Left renal cortex interstitium (tissue), 4 donors: ENCODE measurements at regions not wholly inside any gene's neighbourhood (a gene's known extent, or its start where the extent isn't known, plus 50 kb on each side); places are given as distances from the start of the nearest gene placed in this dataset.

Source experiments
- DNase-seq, 4 donors: peaks; one replicate each; pipeline ENCODE4 v3.0.0-alpha.2; 2013; ENCODE audit warnings: low read depth in 4 of 4, low spot score in 2 of 4, missing footprints in 1 of 4

DNA sequence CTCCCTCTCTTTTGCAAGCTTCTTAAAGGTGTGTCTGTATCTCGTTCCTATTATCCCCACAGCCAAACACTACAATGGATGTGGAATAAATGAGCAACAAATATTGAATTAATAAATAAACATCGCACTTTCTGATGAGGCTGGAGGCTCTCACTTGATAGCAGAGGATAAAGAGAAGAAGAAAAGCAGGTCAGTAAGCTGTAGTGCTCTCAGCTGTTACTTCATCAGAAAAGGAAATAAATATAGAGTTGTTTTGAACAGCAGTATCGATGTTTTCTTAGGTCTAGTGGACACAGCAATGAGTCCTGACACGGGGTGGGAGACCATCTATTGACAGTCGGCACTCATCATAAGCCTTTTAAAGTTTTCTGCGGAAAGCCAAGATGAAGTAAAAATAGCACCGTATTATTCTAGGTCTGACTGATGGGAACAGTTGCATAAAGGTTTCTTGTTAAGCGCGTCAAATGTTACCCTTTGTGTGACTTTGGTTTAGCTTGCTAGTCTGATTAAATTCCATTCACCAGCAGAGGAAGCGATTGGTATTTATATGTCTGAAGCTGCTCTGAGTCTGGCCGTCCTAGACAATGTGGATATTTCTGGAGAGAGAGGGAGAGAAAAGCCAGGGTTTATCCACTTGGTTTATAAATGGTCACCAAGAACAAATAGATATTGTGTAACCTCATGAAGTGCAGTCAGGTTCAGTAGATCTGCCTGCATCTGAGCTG lies 646.1 kb downstream of the CDH11 start:
- no peak for DNase-seq

DNA sequence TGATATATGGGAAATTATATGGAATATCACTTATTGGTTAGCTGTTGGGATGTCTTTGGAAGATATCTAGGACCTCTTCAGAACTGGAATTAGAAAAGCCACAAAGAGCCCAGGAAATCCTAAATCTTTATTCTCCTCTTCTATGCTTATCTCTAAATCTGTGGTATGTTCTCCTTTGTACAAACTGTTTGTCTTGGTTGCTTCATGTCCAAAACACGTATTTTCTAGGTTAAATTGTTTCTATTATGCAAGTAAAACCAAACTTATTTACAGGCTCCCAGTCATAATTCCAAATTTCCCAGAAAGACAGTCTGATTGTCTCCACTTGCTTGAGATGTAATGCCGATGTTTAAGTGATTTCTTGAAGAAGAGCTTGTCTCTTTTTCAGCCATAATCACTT lies 650.9 kb downstream of the CDH11 start:
- no peak for DNase-seq

DNA sequence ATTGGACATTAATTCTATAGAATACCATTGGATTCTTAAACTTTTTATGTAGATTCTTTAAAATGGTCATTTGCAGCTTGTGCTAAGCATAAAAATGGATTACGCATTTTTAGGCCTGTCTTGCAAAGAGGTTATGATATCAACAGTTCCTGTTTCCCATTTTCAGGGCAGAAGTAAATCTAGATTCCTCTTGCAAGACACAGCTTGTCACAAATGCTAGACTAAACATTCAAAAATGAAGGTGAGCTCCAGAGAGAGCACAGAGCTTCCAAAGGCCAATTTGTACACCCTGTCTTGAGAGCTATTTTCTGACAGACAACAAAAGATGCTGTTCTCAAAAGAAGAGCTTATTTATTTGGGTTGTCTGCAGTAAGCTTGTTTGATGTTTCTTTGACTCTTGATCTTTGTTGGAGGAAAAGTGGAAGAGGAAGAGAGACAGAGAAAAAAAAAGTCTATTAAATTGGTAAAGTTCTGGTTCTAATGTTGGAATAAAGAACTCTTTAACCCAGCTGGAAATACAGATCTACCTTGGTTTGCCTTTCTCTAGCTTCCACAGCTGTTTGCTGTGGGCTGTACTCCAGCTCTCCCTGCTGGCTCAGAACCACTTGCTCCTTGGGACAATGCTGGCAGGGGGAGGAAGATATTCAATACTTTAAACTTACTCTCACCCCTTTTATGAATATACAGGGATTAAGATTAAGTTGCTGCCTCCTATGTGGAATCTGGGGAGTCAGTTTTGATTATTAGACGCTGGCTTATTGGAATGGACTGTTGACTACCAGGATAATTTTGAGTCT lies 651.8 kb downstream of the CDH11 start:
- DNase-seq: no peak

DNA sequence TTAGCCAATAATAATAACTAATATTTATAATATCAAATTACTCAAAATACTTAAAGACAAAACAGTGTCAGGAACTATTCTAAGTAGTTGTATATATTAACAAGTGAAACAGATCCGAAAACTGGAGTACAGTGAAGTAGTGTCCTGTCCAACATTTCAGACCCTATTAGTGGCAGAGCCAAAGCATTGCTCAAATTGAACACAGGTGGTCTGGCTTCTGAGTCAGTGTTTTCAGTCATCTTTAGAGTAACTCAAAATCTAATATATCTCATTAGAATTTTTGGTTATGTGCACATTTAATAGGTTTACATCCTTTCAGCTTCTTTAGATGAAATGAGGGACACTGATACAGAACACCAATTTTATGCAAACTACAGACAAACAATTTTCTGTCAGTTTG lies 652.5 kb downstream of the CDH11 start:
- no peak for DNase-seq

DNA sequence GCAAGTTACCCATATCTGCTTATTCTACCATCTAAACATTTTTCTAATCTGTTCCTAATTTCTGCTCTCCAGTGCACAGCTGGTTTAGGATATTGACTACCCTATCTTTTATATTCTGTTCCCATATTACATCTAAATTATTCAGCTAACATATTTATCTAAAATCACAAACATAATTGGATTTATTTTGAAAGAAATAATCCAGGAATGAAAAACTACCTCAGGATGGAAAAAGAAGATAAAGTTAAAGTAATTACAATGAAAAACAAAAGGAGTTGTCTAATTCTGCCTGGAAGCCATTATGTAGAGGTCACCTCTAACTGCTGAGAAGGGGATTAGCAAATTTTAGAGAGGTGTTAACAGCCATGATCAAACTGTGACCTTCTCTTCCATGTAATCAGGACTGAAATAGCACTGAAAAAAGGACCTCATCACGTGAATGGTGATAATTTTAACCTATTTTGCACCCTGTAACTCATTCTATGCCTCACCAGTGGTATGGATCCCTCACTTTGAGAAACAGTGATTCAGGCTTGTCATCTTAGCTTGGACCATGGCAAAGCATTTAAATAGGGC lies 653.3 kb downstream of the CDH11 start:
- DNase-seq: no peak

DNA sequence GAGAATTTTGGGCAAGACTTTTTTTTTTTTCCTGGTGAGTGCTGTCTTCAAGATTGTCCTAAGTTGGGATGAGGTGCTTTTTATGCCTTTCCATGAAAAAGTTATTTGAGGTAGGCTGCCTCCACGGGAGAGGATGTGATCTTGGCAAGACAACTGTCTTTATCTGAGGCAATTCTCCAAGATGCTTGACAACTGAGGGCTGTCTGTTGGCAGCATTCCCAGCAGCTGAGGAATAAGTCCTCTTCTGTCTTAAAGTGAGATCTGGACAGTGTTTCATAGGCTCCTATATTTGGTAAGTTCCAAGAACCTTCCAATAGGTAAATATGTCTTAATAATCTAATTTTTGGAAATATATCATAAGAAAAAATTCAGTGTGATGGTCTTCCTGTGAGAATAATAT lies 662.0 kb downstream of the CDH11 start:
- no peak for DNase-seq

DNA sequence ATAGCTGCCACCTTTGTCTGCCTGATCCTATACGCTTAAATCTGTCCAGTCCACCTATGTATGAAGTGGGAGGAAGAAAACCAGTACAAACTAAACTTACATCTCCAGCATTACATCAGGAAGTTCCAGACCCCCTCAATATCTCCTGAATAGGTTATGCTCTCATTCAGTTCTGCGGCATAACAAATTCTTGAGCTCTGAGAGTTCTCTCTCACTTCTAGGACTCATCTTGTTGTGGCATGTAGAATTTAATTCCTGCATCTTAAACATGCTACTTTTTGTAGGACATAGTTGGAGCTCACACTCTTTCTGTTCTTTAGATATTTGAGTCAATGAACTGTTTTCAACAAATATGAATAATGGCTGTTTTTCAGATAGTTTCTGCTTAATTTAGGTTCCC lies 662.5 kb downstream of the CDH11 start:
- no peak for DNase-seq

DNA sequence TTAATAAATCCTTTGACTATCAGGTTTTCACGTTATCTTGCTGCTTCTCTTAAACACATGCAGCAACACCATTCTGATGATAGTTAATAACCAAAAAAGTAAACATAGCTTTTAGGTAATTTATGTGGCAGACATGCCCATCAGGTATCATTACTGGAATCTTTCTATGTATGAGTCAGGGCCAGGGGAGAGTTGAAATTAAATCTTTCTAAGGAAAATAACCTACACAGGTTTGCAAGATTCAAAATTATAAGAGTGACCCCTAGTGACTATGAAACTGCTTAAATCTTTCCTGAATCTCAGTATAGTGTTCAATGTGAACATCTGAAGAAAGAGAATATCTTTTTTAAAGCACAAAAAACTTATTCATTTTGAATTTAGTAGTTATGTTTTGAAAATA lies 666.6 kb downstream of the CDH11 start:
- no peak for DNase-seq

DNA sequence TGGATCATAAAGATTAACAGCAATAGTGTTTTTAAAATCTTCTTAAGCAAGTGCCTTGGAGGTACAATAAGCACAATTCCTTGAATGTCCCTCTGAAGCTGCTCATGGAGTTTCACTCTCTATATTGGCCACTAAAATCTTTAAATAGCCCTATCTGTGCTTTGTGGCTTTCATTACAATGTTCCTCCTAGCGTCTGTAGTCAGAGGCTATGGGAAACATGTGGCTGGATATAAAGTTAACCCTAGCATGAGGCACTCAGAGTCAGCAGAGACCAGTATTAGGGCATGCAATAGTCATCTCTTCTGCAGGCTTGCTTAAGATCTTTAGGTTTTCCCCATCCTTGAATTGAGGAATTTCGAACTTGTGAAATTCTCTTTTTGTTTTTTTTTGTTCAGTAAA lies 668.2 kb downstream of the CDH11 start:
- no peak for DNase-seq

DNA sequence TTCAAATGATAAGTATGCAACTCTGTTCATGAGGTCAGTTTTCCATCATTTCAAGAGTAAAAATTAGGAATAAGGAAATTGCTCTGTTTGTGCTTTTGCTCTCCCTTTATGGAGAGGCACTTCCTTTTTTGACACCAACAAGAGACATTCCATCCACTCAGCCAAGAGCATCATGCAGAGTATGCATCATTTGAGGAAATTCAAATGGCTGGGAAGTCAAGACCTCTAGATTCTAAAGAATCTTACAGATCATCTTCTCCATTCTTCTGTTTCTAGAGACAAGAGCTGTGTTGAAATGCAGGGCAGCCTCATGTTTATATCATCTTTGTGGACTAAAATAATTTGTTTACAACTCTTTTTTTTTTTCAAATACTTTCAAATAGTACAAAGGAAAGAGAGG lies 669.4 kb downstream of the CDH11 start:
- no peak for DNase-seq

DNA sequence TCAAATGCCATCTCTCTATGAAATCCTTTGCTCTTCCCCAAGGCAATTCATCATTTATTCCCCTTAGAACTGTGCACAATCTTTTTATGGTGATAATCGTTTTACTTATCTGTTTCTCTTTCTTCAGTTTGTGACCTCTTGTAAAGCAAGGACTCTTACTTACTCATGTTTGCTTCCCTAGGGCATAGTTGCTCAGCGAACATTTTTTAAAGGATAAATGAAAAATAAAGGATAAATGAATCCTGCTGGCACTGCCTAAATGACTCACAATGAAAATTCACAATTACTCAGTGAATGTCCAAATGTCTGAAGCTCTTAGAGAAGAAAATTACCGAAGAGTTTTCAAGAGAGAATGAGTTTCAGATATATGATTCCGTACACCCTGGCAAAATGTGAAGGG lies 671.7 kb downstream of the CDH11 start:
- DNase-seq: no peak

DNA sequence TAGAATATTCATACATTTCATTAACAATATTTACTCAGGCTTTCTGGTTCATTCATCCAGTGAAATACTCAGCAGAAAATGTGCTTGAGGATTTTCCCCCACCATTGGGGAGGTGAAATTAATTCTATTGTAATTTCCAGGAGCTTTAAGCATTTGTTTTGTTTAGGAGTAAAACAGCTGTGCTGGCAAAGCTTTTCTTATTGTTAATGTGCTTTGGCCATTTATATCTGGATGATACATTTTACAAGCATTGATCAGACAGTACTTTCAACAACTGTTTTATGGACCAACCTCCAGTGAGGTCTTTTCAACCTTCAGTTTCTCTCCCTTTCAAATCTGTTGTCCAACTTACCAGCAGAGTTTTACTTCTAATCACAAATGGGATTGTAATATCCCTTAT lies 672.4 kb downstream of the CDH11 start:
- no peak for DNase-seq

DNA sequence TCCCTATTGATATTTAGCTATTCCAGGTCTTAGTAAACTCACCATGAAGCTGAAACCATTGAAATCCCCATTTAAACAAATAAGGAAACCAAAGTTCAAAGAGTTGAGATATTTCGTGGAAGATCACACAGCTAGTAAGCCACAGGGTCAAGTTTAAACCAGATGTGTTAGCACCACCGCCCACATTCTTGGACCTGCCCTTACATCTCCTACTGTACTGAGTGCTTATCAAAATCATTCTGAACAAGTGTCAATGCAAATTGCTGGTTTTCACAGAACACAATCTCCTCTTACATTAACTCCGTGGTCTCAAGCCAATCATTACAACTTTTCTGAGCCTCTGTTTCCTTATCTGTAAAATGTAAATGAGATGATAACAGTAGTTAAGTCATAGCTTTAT lies 676.2 kb downstream of the CDH11 start:
- no peak for DNase-seq

DNA sequence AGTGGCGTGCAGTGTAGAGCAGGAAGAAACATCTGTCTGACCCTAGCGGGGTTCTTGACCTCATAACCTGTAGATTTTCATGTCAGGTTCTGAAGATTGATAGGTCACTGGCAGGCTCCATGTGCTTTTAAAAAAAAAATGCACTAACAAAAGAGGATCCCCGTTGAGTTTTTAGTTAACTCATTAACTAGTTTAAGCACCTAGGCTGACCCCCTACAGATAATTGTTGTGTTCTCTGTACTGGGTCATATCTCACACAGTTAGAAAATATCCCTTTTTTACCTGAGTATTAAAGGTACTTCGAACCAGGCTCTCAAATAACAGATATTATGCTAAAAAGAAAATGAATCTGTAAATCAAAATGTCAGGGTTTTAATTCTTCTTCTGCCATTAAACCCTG lies 676.6 kb downstream of the CDH11 start:
- no peak for DNase-seq

DNA sequence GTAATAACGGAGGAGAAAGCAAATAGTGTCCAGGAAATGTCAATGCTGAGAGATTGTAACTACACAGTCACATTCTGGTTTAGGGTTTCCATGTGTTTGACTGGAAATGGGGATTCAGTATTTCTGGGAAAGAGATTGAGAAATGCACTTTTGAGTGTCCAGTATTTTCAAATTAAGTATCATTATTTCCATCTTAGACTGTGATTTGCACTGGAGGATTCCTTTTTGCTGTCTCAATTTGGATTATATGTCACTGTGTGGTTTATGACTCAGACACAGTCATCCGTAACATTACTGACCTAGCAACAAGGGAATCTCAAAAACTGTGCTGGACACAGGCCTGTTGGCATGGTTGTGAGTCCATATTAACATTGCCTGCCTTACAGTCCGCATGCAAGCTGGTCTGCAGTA lies 681.4 kb downstream of the CDH11 start:
- peak in 1 of 4 donors; percentile 17 for DNase-seq

DNA sequence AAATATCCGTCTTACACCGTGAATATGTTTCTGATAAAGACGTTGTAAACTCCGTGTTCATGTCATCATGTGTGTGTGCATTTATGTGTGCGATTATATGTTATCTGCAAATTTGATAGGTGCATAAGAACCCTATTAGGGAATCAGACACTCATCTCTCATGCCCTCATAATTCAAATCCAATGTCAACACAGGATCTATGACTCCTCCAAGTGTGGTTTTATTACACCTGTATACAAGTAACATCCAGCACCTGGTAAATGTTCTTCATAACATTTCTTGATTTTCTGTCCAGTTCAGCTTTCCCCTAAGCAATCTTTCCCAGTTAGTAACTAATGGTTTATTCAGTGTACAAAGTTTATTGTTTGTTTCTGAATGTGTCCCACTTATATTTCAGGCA lies 681.9 kb downstream of the CDH11 start:
- DNase-seq: no peak

DNA sequence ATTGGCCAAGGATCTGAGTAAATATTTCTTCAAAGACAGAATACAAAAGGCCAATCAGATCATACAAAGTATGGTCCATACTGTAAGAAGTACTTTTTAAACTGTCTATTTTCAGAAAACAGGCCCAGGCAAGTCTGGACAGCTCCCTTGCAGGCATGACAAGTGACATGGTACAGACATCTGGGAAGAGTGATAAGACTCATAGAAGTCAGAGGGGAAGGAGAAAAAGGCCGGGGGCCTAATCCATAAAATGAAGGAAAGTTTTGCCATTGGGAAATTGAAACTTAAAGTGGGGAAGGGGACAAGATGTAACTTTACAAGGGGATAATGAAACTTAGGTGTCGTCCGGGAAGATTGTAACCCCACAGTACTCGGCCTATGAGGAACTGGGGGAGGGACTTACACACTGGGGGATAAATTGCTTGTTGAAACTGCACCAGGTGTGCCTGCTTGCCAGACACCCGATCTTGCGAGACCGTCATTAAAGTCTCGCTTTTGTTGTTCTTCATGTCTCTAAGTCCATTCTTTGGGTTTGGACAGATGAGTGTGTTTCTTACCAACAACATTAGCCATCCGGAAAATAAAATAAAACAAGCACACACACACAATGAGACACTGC lies 684.0 kb downstream of the CDH11 start:
- DNase-seq: no peak

DNA sequence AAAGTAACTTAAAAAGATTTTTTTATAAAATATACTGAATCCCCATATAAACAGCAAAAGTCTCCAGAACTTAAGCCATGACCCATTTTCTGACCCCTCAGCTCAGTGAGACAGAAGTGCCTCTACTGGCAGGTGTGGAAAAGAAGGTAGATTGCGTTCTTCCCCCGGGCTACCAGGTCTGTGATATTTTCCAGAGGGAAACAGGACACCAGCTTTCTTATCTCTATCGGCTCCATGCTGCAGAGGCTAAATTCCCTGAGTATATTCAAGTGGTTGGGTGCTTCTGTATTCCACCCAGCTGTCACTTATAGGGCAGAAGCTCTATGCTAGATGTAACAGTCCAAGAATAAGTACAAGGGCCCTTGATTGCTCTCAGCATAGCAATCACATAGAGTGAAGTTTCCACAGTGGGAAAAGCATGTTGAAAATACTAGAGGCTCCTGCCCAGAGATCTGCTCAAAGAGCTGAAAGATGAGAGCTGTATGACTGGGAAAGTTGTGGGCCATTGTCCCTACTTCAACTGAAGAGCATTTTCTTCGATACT lies 687.3 kb downstream of the CDH11 start:
- no peak for DNase-seq

DNA sequence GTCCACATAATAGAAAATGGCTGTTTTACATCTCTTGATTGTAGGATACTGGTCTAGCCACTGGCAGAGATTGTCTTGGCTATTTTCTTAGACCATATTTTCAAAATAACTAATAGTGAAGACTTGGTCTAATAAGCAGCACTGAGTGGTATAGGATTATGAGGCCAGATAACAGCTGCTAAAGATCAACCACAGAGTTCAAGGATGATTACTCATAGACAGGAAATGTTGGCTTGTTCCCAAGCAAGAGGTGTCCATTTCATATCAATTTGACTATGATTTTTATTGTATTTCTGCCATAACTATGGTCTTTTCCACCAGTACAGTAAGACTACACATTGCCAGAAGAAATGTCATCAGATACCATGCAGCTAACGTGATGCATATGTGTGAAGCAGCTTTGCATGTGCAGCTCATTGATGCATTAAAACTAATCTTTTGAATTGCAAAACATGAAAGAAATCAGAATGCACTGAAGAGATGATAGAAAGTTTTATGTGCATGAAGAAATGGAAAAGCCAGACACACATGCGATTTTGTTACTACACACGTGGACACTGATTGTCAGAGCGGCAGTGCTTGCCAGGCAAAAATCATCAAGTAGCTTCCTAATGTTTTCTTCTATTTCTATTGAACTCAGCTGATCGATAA lies 693.3 kb downstream of the CDH11 start:
- no peak for DNase-seq

DNA sequence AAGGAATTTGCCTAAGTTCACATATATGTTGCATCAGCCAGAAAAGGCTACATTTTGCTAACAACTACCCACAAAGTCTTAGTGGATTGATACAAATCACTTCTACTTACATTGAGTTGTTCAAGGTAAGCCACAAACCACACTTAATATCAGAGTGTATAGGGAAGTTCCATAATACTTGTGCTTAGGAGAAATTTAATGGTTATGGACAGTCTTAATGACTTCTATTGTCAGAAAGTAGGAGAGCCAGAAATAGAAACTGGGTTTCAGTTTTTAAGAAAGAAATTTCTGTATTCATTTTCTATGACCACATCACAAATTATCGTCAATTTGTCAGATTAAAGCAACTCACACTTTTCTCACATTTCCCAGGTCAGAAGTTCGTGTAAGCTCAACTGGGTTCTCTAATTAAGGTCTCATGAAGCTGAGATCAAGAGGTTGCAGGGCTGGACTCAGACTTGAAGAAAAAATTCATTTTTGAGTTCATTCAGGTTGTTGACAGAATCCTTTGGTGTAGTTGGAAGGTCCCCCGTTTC lies 695.7 kb downstream of the CDH11 start:
- DNase-seq: no peak

DNA sequence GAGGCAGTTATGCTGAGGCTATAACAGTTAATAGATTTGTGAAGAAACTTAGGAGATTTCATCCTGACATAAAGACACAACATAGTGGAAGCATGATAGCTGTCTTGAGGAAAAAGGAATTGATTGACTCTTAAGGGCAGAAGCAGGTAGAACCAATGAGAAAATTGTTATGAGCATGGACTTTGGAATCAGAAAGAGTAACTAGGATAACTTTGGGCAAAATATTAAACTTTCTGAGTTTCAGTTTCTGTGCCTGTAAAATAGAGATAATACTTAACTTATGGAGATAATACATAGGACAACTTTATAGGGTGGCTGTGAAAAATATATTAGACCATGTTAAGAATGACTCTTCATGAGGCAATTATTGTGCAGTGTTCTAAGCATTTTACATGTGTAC lies 696.5 kb downstream of the CDH11 start:
- no peak for DNase-seq
